Type B pancreatic cell (in vitro differentiated cells): ENCODE measurements at regions not wholly inside any gene's neighbourhood (a gene's known extent, or its start where the extent isn't known, plus 50 kb on each side); places are given as distances from the start of the nearest gene placed in this dataset. TPM values are rescaled to one million over a fixed set of nuclear protein-coding genes. Genes with fewer than 3 reads are reported as not detected.

Experiments used
- DNase-seq: peaks from one replicate; pipeline ENCODE4 v3.0.0; 2021; ENCODE audit warnings: mixed read lengths; ENCODE audit not compliant: unreplicated experiment; ENCODE audit errors: extremely low spot score
- H3K27ac Mint-ChIP-seq: 2 replicates; pipeline ENCODE4 v1.8.0; 2021; ENCODE audit warnings: mild to moderate bottlenecking, mixed read lengths
- H3K27me3 Mint-ChIP-seq: 2 replicates; pipeline ENCODE4 v1.8.0; 2021; ENCODE audit warnings: mixed read lengths
- H3K36me3 Mint-ChIP-seq: 2 replicates; pipeline ENCODE4 v1.8.0; 2021; ENCODE audit warnings: mixed read lengths
- H3K4me1 Mint-ChIP-seq: one replicate; pipeline ENCODE4 v1.8.0; 2021; ENCODE audit warnings: mixed read lengths; ENCODE audit not compliant: unreplicated experiment
- H3K4me3 Mint-ChIP-seq: 2 replicates; pipeline ENCODE4 v1.8.0; 2021; ENCODE audit warnings: mild to moderate bottlenecking, mixed read lengths
- H3K9me3 Mint-ChIP-seq: 2 replicates; pipeline ENCODE4 v1.8.0; 2021; ENCODE audit warnings: mixed read lengths
- microRNA-seq: library from miRNA; unstranded; fragments of <30 nt; microRNA quantifications from one replicate; pipeline ENCODE4, GENCODE V29; 2020
- TF ChIP-seq, protein P1 (sequence below): fragments of 200-600 bp; sonication (generic); conservative IDR thresholded peaks from 2 replicates; pipeline ENCODE4 v1.5.0; 2021; ENCODE audit warnings: antibody characterized with exemption, mild to moderate bottlenecking

DNA sequence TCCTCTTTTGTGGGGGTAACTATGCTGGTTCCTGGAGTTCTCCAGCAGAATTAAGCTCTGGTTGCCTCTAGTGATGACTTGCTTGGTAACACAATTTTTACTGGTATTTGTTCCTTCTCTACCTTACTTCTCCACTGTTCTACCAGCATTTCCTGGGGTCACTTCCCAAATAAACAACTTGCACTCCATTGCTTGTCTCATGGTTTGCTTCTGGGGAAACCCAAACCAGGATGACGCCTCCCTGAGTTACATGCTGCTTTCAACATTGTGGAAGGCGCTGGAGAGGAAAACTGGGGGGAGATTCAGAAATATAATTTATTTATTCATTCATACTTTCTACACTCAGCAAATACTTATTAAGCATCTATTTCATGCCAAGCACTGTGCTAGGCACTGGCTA lies 55.3 kb upstream of the AK4 start:
- H3K27me3 Mint-ChIP-seq = peaks cover under 1% of the 10 kb centered on the region
- no peak overlapping the region for H3K27ac Mint-ChIP-seq
- peaks cover 1% of the 10 kb centered on the region for H3K9me3 Mint-ChIP-seq
- no peak for DNase-seq
- no peaks in the 10 kb centered on the region for H3K4me1 Mint-ChIP-seq
- H3K4me3 Mint-ChIP-seq = no peak overlapping the region
- H3K36me3 Mint-ChIP-seq = no peaks in the 10 kb centered on the region
- TF ChIP-seq, protein P1, sequence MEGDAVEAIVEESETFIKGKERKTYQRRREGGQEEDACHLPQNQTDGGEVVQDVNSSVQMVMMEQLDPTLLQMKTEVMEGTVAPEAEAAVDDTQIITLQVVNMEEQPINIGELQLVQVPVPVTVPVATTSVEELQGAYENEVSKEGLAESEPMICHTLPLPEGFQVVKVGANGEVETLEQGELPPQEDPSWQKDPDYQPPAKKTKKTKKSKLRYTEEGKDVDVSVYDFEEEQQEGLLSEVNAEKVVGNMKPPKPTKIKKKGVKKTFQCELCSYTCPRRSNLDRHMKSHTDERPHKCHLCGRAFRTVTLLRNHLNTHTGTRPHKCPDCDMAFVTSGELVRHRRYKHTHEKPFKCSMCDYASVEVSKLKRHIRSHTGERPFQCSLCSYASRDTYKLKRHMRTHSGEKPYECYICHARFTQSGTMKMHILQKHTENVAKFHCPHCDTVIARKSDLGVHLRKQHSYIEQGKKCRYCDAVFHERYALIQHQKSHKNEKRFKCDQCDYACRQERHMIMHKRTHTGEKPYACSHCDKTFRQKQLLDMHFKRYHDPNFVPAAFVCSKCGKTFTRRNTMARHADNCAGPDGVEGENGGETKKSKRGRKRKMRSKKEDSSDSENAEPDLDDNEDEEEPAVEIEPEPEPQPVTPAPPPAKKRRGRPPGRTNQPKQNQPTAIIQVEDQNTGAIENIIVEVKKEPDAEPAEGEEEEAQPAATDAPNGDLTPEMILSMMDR = no peak

DNA sequence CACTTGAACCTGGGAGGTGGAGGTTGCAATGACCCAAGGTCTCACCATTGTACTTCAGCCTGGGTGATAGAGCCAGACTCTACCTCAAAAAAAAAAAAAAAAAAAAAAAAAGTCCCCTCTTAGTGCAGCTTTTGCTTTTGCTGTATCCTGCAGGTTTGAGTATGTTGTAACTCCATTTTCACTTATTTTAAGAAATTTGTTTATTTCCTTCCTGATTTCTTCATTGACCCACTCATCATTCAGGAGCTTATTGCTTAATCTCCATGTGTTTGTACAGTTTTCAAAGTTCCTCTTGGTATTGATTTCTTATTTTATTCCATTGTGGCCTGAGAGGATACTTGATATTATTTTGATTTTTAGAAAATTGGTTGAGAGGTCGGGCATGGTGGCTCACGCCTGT lies 50.9 kb upstream of the AK4 start:
- no peak overlapping the region for H3K4me3 Mint-ChIP-seq
- TF ChIP-seq, protein P1 = no peak
- no peaks in the 10 kb centered on the region for H3K4me1 Mint-ChIP-seq
- no peaks in the 10 kb centered on the region for H3K9me3 Mint-ChIP-seq
- H3K27me3 Mint-ChIP-seq = no peaks in the 10 kb centered on the region
- no peaks in the 10 kb centered on the region for H3K36me3 Mint-ChIP-seq
- DNase-seq = no peak
- no peak overlapping the region for H3K27ac Mint-ChIP-seq

Small RNAs in the stretch of these regions (microRNA-seq; reads per million reads assigned to microRNA genes)
- 3.3 reads per million, percentile 8 among the genes with 10 or more reads in this experiment for gene MIR101-1
- gene MIR3671 = not detected
